DOHH2 (cell line): ENCODE measurements at regions not wholly inside any gene's neighbourhood (a gene's known extent, or its start where the extent isn't known, plus 50 kb on each side); places are given as distances from the start of the nearest gene placed in this dataset.

Experiments used
- H3F3A ChIP-seq: fragments of 200-600 bp; sonication (generic), shearing (Covaris generic); 2 replicates; pipeline ENCODE4 v1.6.0; 2016; ENCODE audit warnings: antibody characterized with exemption, mild to moderate bottlenecking; ENCODE audit not compliant: control insufficient read depth, insufficient read depth
- H3K27ac ChIP-seq: fragments of 200-600 bp; sonication (generic); 2 replicates; pipeline ENCODE4 v1.5.1; 2014; ENCODE audit warnings: low read depth, mild to moderate bottlenecking, low read length, moderate library complexity
- H3K27me3 ChIP-seq: fragments of 200-600 bp; sonication (generic); 2 replicates; pipeline ENCODE4 v1.6.1; 2014; ENCODE audit warnings: mild to moderate bottlenecking, low read length, mixed read lengths; ENCODE audit not compliant: control insufficient read depth
- H3K36me3 ChIP-seq: fragments of 200-600 bp; sonication (generic); 2 replicates; pipeline ENCODE4 v1.6.1; 2014; ENCODE audit warnings: mild to moderate bottlenecking, low read length, moderate library complexity, mixed read lengths; ENCODE audit not compliant: control insufficient read depth
- H3K4me1 ChIP-seq: fragments of 200-600 bp; sonication (generic); 2 replicates; pipeline ENCODE4 v1.6.1; 2014; ENCODE audit warnings: mild to moderate bottlenecking, low read length, mixed read lengths; ENCODE audit not compliant: control insufficient read depth
- H3K4me2 ChIP-seq: fragments of 200-600 bp; sonication (generic); 2 replicates; pipeline ENCODE4 v1.6.0; 2014; ENCODE audit warnings: mild to moderate bottlenecking, low read length, moderate library complexity
- H3K4me3 ChIP-seq: fragments of 200-600 bp; sonication (generic); 2 replicates; pipeline ENCODE4 v1.5.1; 2014; ENCODE audit warnings: mild to moderate bottlenecking, low read length, mixed read lengths
- H3K79me2 ChIP-seq: fragments of 200-600 bp; sonication (generic); 2 replicates; pipeline ENCODE4 v1.6.1; 2014; ENCODE audit warnings: mild to moderate bottlenecking, low read length, mixed read lengths; ENCODE audit not compliant: control insufficient read depth
- H3K9me2 ChIP-seq: fragments of 200-600 bp; sonication (generic); replicated peaks from 2 replicates; pipeline ENCODE4 v1.6.1; 2014; ENCODE audit warnings: mild to moderate bottlenecking, low read length, mixed read lengths; ENCODE audit not compliant: control insufficient read depth
- H3K9me3 ChIP-seq: fragments of 200-600 bp; sonication (generic); 2 replicates; pipeline ENCODE4 v1.6.1; 2014; ENCODE audit warnings: antibody characterized with exemption, low read length, mixed read lengths; ENCODE audit not compliant: control insufficient read depth, insufficient read depth
- H4K20me1 ChIP-seq: fragments of 200-600 bp; sonication (generic); 2 replicates; pipeline ENCODE4 v1.6.0; 2014; ENCODE audit warnings: low read depth, mild to moderate bottlenecking, antibody characterized with exemption, low read length, moderate library complexity; ENCODE audit not compliant: control insufficient read depth, insufficient read depth
- EZH2phosphoT487 ChIP-seq: fragments of 200-600 bp; sonication (generic); IDR thresholded peaks from 2 replicates; pipeline ENCODE4 v1.6.1; 2017; ENCODE audit warnings: borderline replicate concordance, mild to moderate bottlenecking, antibody characterized with exemption, low read length, moderate library complexity, mixed read lengths
- TF ChIP-seq, protein P1 (sequence below): fragments of 200-600 bp; sonication (generic); IDR thresholded peaks from one replicate; pipeline ENCODE4 v1.5.1; 2014; ENCODE audit warnings: antibody characterized with exemption, mild to moderate bottlenecking, low read depth, low read length; ENCODE audit not compliant: poor library complexity, severe bottlenecking

GRCh38 chr6:168874637-168875036 is 379.0 kb downstream of the THBS2 start:
- Histone ChIP-seq H3K9me3 (peaks cover 5% of the 10 kb centered on the region; the same call in 1 of the 2 replicates), H3K4me2 (no peak overlapping the region), H3K27me3 (no peaks in the 10 kb centered on the region), H3K4me1 (no peaks in the 10 kb centered on the region), H4K20me1 (no peaks in the 10 kb centered on the region), H3K9me2 (no peaks in the 10 kb centered on the region), H3K4me3 (no peak overlapping the region), H3K27ac (no peak overlapping the region), H3K79me2 (no peaks in the 10 kb centered on the region), H3F3A (no peaks in the 10 kb centered on the region), H3K36me3 (no peaks in the 10 kb centered on the region)
- no peak for TF ChIP-seq EZH2phosphoT487
- TF ChIP-seq, protein P1, sequence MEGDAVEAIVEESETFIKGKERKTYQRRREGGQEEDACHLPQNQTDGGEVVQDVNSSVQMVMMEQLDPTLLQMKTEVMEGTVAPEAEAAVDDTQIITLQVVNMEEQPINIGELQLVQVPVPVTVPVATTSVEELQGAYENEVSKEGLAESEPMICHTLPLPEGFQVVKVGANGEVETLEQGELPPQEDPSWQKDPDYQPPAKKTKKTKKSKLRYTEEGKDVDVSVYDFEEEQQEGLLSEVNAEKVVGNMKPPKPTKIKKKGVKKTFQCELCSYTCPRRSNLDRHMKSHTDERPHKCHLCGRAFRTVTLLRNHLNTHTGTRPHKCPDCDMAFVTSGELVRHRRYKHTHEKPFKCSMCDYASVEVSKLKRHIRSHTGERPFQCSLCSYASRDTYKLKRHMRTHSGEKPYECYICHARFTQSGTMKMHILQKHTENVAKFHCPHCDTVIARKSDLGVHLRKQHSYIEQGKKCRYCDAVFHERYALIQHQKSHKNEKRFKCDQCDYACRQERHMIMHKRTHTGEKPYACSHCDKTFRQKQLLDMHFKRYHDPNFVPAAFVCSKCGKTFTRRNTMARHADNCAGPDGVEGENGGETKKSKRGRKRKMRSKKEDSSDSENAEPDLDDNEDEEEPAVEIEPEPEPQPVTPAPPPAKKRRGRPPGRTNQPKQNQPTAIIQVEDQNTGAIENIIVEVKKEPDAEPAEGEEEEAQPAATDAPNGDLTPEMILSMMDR: no peak

DNA sequence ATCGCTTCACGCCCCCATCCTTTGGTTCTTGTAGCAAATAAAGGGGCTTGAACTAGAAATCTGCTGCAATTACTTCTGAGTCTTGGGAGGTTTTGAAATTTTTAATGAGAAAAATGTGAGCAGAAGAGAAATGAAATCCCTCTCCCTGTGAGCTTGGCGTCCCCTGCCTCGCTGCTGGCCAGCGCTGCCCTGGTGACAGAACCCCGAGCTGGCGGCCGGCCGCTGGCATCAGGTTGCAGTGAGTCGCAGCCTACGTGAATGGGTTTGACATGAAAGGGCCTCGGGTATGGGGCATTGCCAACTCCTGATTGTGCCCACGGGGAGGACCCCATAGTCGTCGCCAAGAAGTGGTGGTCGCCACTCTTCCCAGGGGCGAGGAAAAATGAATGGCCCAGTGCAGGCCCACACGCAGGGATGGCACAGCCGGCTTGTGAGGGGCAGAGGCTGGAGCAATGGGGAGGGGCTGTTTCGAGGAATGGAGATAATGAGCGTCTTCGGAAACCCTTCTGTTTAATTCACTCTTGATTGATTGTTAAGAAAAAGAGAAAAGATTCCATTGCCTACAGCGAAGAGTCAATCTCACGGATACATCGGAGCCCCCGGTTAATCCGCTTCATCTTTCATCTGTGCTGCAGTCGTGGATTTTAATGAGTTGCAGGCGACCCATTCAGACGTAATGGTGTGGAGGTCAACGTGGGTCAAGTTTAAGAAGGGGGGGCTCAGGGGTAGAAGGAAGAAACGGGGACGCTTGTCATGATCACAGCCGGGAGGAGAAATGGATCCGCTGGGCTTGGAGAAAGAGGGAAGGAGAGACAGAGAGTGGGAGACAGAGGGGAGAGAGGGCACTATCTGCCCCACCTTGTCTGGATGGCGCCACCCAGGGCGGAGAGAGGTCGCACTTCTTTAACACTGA is 380.1 kb downstream of the THBS2 start:
- no peak overlapping the region for H3K4me3 ChIP-seq
- no peaks in the 10 kb centered on the region for H3K9me2 ChIP-seq
- H3K27ac ChIP-seq: no peak overlapping the region
- H3F3A ChIP-seq: no peaks in the 10 kb centered on the region
- peaks cover 5% of the 10 kb centered on the region; the same call in 1 of the 2 replicates for H3K9me3 ChIP-seq
- no peak for TF ChIP-seq EZH2phosphoT487
- TF ChIP-seq, protein P1: no peak
- H3K4me2 ChIP-seq: no peak overlapping the region
- no peaks in the 10 kb centered on the region for H3K27me3 ChIP-seq
- no peaks in the 10 kb centered on the region for H3K4me1 ChIP-seq
- H4K20me1 ChIP-seq: no peaks in the 10 kb centered on the region
- H3K79me2 ChIP-seq: no peaks in the 10 kb centered on the region
- H3K36me3 ChIP-seq: no peaks in the 10 kb centered on the region

DNA sequence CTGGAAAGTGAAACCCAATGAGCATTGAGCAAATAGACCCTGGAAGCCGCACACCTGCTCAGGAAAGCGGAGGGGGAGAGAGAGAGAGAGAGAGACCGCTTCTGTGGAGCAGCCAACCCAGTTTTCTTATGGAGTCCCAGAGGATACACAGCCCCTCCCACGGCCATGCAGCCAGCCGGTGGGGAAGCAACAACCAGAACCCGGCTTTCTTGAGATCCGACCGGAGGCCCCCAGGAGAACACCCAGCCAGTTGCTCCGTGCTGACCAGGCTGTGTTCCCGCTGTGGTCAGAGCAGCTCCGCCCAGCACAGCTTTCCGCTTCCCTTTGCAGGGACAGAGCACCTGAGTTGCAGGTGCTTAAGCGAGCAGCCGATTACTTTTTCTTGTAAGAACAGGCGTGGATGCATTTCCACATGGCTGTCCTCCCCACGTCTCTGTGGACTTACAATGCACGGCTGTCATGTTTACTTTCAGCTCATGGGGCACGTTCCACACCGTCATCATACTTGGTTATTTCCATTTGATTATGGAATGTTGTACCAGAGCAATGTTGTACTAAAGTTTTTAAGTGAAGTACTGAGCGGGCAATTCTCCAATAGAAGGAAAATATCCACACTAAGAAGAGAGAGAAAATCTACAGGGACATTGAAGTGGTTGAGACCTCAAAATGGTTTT is 381.9 kb downstream of the THBS2 start:
- TF ChIP-seq EZH2phosphoT487: no peak
- TF ChIP-seq, protein P1: no peak
- H3F3A ChIP-seq: no peaks in the 10 kb centered on the region

More for the DNA sequence above, 381.9 kb downstream of the THBS2 start:
- H3K4me3 ChIP-seq: no peak overlapping the region
- H3K4me1 ChIP-seq: no peaks in the 10 kb centered on the region
- no peak overlapping the region for H3K4me2 ChIP-seq
- no peaks in the 10 kb centered on the region for H4K20me1 ChIP-seq
- peaks cover 5% of the 10 kb centered on the region; the same call in 1 of the 2 replicates for H3K9me3 ChIP-seq
- no peak overlapping the region for H3K27ac ChIP-seq
- H3K79me2 ChIP-seq: no peaks in the 10 kb centered on the region
- H3K27me3 ChIP-seq: no peaks in the 10 kb centered on the region
- no peaks in the 10 kb centered on the region for H3K36me3 ChIP-seq
- H3K9me2 ChIP-seq: no peaks in the 10 kb centered on the region
